Esophagus muscularis mucosa (tissue), 4 donors: ENCODE measurements at regions not wholly inside any gene's neighbourhood (a gene's known extent, or its start where the extent isn't known, plus 50 kb on each side); places are given as distances from the start of the nearest gene placed in this dataset.

Experiments used
- DNase-seq: peaks from one replicate; pipeline ENCODE4 v3.0.0-alpha.2; 2017; ENCODE audit errors: extremely low spot score
- H3K27ac ChIP-seq, 4 donors: fragments of 200-600 bp; sonication (generic); replicated peaks in 1 of 4; 1 replicate in 3 of 4; 2 replicates in 1 of 4; pipeline ENCODE4 v1.5.1; 2016 to 2019; ENCODE audit warnings: mild to moderate bottlenecking in 1 of 4
- H3K27me3 ChIP-seq, 4 donors: fragments of 200-600 bp; sonication (generic); one replicate each; pipeline versions ENCODE4 v1.5.1 to v1.6.0; 2016 to 2019
- H3K36me3 ChIP-seq, 4 donors: fragments of 200-600 bp; sonication (generic); one replicate each; pipeline ENCODE4 v1.5.1; 2016 to 2019
- H3K4me1 ChIP-seq, 4 donors: fragments of 200-600 bp; sonication (generic); one replicate each; pipeline ENCODE4 v1.5.1; 2016 to 2019
- H3K4me3 ChIP-seq, 4 donors: fragments of 200-600 bp; sonication (generic); 1 replicate in 2 of 4; 2 replicates in 2 of 4; pipeline ENCODE4 v1.5.1; 2016 to 2019; ENCODE audit warnings: mild to moderate bottlenecking in 4 of 4, moderate library complexity in 1 of 4
- H3K9me3 ChIP-seq, 4 donors: fragments of 200-600 bp; sonication (generic); 1 replicate in 3 of 4; 2 replicates in 1 of 4; pipeline ENCODE4 v1.5.1; 2016 to 2019
- CTCF ChIP-seq, 3 experiments: fragments of 200-600 bp in 2 of 3; fragments of 450-650 bp in 1 of 3; sonication (generic) in 2 of 3; IDR thresholded peaks; one replicate each; pipeline ENCODE4 v1.5.1; 2017 to 2019; ENCODE audit warnings: antibody characterized with exemption in 3 of 3, mild to moderate bottlenecking in 2 of 3, moderate library complexity in 1 of 3
- EP300 ChIP-seq: sonication (generic); formaldehyde crosslinking; IDR thresholded peaks from one replicate; pipeline ENCODE4 v1.6.1; 2017; ENCODE audit warnings: antibody characterized with exemption
- POLR2A ChIP-seq: fragments of 450-650 bp; IDR thresholded peaks from one replicate; pipeline ENCODE4 v1.6.1; 2017; ENCODE audit warnings: antibody characterized with exemption, moderate library complexity, mild to moderate bottlenecking, low read depth
- POLR2AphosphoS5 ChIP-seq, 2 donors: sonication (generic); formaldehyde crosslinking; IDR thresholded peaks; one replicate each; pipeline ENCODE4 v1.6.1; 2017; ENCODE audit warnings: antibody characterized with exemption in 2 of 2
- WGBS: methylation state at CpG from one replicate; pipeline ENCODE4 v1.1.5; 2018; 5-methylcytosine and 5-hydroxymethylcytosine counted together
- intact Hi-C: fragments of 100-400 bp; cut with DNase I; formaldehyde crosslinking; loops from one replicate; pipeline ENCODE4 v1.15.1; 2023

DNA sequence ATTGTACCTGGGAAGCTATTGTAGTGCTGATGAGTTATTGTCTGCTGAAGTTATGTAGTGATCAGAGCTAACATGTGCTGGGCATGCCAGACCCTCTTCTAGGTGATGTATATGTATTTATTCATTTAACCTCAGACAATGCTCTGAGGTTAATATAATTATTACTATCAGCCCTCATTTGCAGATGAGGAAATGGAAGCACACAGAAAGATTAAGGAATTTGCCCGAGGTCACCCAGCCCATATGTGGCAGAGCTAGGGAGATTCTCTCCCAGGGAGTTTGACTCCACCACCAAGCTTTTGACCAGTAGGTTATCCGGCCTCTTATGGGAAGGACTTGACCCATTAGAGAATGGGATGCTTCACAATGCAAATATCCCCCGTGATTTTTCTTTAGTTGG, 114.2 kb upstream of the NAV2 start:
- 65% methylated on average over 3 of the region's 3 CpGs for WGBS
- Histone ChIP-seq H3K4me3 (no peak overlapping the region), H3K36me3 (no peaks in the 10 kb centered on the region), H3K4me1 (peaks cover 16 to 30% (median 27%) of the 10 kb centered on the region in 4 donors), H3K27ac (no peak overlapping the region), H3K27me3 (no peaks in the 10 kb centered on the region), H3K9me3 (no peaks in the 10 kb centered on the region)
- TF ChIP-seq EP300: no peak
- no peak for TF ChIP-seq POLR2AphosphoS5 (IDR thresholded peaks at IDR 0.05)
- TF ChIP-seq POLR2A: no peak
- no peak for TF ChIP-seq CTCF (IDR thresholded peaks at IDR 0.05)
- intact Hi-C loops: no loop called here
- no peak for DNase-seq

DNA sequence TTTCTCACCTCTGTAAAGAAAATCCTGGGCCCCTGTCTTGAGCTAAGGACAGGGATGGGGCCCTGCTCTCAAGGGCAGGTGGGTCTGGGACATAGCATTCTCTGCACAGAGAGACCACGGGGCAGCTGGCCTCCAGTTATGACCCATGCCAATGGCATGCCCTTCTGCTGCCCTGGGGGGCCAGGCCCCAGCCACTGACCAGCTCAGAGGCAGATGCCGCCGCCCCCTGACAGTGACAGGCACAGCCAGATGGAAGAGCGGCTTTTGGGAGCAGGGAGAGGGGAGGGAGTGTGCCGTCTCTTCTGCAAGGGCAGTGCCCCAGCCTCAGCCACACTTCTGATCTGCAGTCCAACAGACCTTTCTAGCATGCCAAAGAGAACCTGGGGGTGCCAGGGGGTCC, 114.8 kb upstream of the NAV2 start:
- 75% methylated on average over 4 of the region's 5 CpGs for WGBS
- H3K4me3 ChIP-seq: no peak overlapping the region
- TF ChIP-seq CTCF (IDR thresholded peaks at IDR 0.05) (no peak), POLR2A (no peak), EP300 (no peak), POLR2AphosphoS5 (IDR thresholded peaks at IDR 0.05) (no peak)
- H3K36me3 ChIP-seq: no peaks in the 10 kb centered on the region
- H3K4me1 ChIP-seq: peaks cover 16 to 30% (median 27%) of the 10 kb centered on the region in 4 donors
- DNase-seq: no peak
- intact Hi-C loops: no loop called here
- H3K27ac ChIP-seq: no peak overlapping the region
- no peaks in the 10 kb centered on the region for H3K9me3 ChIP-seq
- no peaks in the 10 kb centered on the region for H3K27me3 ChIP-seq

DNA sequence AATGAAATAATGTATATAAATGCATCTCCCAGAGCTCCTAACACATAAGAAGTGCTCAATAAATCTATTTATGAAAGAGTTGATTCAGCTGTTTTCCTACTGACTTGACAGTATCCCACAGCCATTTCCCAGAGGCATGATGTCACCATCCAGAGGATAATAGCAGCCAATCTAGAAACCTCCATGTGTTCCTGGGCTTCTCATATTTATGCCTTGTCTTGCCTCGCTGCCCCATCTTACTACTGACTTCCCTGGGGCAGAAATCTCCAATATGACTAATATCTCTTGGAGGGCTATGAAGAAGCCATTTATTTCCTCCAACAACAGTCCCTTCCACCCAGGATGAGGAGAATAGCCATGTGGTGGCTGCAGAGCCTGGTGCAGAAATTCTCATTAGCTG, 115.4 kb upstream of the NAV2 start:
- no peak for DNase-seq
- no peaks in the 10 kb centered on the region for H3K27me3 ChIP-seq
- H3K27ac ChIP-seq: no peak overlapping the region
- no peaks in the 10 kb centered on the region for H3K9me3 ChIP-seq
- 73% methylated on average over 1 of the region's 1 CpG for WGBS
- intact Hi-C loops: no loop called here
- H3K4me1 ChIP-seq: peaks cover 16 to 30% (median 27%) of the 10 kb centered on the region in 4 donors
- no peak for TF ChIP-seq POLR2A
- no peak for TF ChIP-seq EP300
- TF ChIP-seq CTCF (IDR thresholded peaks at IDR 0.05): no peak
- TF ChIP-seq POLR2AphosphoS5 (IDR thresholded peaks at IDR 0.05): no peak
- no peak overlapping the region for H3K4me3 ChIP-seq
- no peaks in the 10 kb centered on the region for H3K36me3 ChIP-seq

DNA sequence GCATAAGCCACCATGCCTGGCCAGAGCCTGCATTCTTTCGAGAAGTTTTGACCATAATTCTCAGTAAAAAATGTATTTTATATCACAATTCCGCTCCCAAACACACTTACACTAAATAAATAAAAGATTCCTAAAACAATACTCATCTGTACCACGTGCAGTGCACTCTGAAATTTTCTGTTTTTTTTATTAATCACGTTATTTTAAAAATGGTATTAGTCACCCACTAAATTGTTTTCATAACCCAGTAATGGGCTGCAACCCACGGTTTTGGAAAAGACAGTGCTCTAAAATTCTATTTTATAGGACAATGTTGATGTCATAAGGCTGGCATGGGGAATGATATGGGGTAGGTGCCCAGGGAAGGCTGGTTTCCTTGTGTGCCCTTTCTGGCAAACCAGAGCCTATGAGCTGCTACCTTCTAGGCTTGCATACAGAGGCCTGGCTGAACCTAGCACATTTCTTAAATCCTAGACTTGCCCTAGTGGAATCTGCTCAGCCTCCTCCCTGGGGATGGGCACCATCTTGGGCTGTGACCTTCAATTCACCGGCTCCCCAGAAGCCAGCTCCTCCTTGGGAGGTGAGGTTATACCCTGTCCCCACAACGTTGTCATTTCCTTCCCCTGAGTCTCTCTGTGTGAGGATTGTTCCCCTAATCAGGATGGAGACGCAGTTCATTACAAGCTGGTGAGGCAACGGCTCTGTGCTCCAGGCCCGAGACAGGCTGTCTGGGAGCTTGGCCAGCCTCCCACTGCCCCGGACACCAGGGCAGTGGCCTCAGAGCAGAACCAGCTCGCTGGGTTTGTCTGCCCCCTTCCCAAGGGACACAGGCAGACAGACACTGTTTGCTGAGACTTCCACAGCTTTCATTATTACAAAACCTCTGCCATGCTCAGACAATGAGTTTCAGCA, 116.5 kb upstream of the NAV2 start:
- intact Hi-C loops: no loop called here
- WGBS: 32% methylated on average over 12 of the region's 12 CpGs
- Histone ChIP-seq H3K36me3 (no peaks in the 10 kb centered on the region), H3K4me3 (no peak overlapping the region), H3K27me3 (no peaks in the 10 kb centered on the region), H3K27ac (peak overlapping the region; percentile 63 to 75 (median 72)), H3K4me1 (peaks cover 16 to 30% (median 27%) of the 10 kb centered on the region in 4 donors), H3K9me3 (no peaks in the 10 kb centered on the region)
- DNase-seq: no peak
- TF ChIP-seq EP300 (no peak), CTCF (IDR thresholded peaks at IDR 0.05) (no peak), POLR2A (no peak), POLR2AphosphoS5 (IDR thresholded peaks at IDR 0.05) (peak; percentile 15 to 16)
